HCT116 (cell line): ENCODE measurements at regions not wholly inside any gene's neighbourhood (a gene's known extent, or its start where the extent isn't known, plus 50 kb on each side); places are given as distances from the start of the nearest gene placed in this dataset.

Source experiments
- ATAC-seq: fragments of 200-7000 bp; cut with Tn5 transposase; 2 replicates; pipeline ENCODE4 v1.9.1; 2020; ENCODE audit warnings: mild to moderate bottlenecking, moderate library complexity
- BruUV-seq: library from RNA; stranded (reverse); fragments of 400-500 nt; replicated peaks from 2 replicates; lab custom pipeline; 2021; lab: Mats Ljungman, UMichigan
- CTCF ChIA-PET: fragments of 300-600 bp; sonication (Branson Sonifier 250); formaldehyde crosslinking; loops from one replicate; lab custom pipeline; 2021; ENCODE audit warnings: antibody characterized with exemption; lab: Charles Lee
- POLR2A ChIA-PET: fragments of 300-600, 350-600 bp; sonication (Branson Sonifier 250); formaldehyde crosslinking; loops from one replicate; lab custom pipeline; 2021; ENCODE audit warnings: antibody characterized with exemption; lab: Charles Lee
- RAD21 ChIA-PET, 2 experiments: fragments of 300-600 bp; sonication (Branson Sonifier 250); formaldehyde crosslinking; loops; one replicate each; lab custom pipeline; 2023; ENCODE audit warnings: low total read pairs in 2 of 2; ENCODE audit not compliant: uncharacterized antibody in 2 of 2, unreplicated experiment in 2 of 2, low non-redundant PET in 1 of 2; lab: Charles Lee
- DNase-seq: peaks from one replicate; pipeline ENCODE4 v3.0.0-alpha.2; 2010; ENCODE audit warnings: low read depth, low spot score
- H2AFZ ChIP-seq: fragments of 200-600 bp; shearing (Covaris generic), sonication (generic); 2 replicates; pipeline ENCODE4 v1.6.1; 2017; ENCODE audit warnings: low read depth, mixed run types, mixed read lengths, antibody characterized with exemption, low read length; ENCODE audit not compliant: poor library complexity, severe bottlenecking
- H3K27ac ChIP-seq: 2 replicates; pipeline ENCODE4 v1.5.1; 2012; ENCODE audit warnings: low read depth, low read length
- H3K27me3 ChIP-seq: fragments of 200-600 bp; sonication (generic); 2 replicates; pipeline ENCODE4 v1.6.1; 2016; ENCODE audit warnings: mixed run types, low read length, mixed read lengths; ENCODE audit not compliant: insufficient read depth
- H3K36me3 ChIP-seq, 2 experiments: fragments of 200-500 bp in 1 of 2; fragments of 200-600 bp in 1 of 2; sonication (Bioruptor generic) in 1 of 2; sonication (generic) in 1 of 2; 2 replicates each; pipeline versions ENCODE4 v1.5.1 to v1.6.1; 2014 to 2016; ENCODE audit warnings: low read length in 2 of 2, inconsistent platforms in 1 of 2, mixed read lengths in 1 of 2, mixed run types in 1 of 2; ENCODE audit not compliant: insufficient read depth in 2 of 2, control insufficient read depth in 1 of 2
- H3K4me1 ChIP-seq, 2 experiments: fragments of 200-600 bp in 1 of 2; sonication (generic) in 1 of 2; 2 replicates each; pipeline versions ENCODE4 v1.5.1 to v1.6.1; 2012 to 2017; ENCODE audit warnings: low read length in 2 of 2, inconsistent platforms in 1 of 2, mild to moderate bottlenecking in 1 of 2, mixed read lengths in 1 of 2, mixed run types in 1 of 2, moderate library complexity in 1 of 2; ENCODE audit not compliant: insufficient read depth in 2 of 2, control insufficient read depth in 1 of 2
- H3K4me2 ChIP-seq: fragments of 200-600 bp; sonication (generic); 2 replicates; pipeline ENCODE4 v1.6.1; 2017; ENCODE audit warnings: mixed run types, low read length, mixed read lengths
- H3K4me3 ChIP-seq, 2 experiments: fragments of 200-600 bp in 1 of 2; sonication (generic) in 1 of 2; replicated peaks in 1 of 2; 2 replicates each; pipeline ENCODE4 v1.5.1; 2011 to 2016; ENCODE audit warnings: low read length in 2 of 2, control low read depth in 1 of 2, low read depth in 1 of 2, mild to moderate bottlenecking in 1 of 2, mixed read lengths in 1 of 2, mixed run types in 1 of 2
- H3K79me2 ChIP-seq: fragments of 200-600 bp; sonication (generic); 2 replicates; pipeline ENCODE4 v1.6.1; 2017; ENCODE audit warnings: mild to moderate bottlenecking, mixed run types, low read length, moderate library complexity, mixed read lengths; ENCODE audit not compliant: insufficient read depth
- H3K9ac ChIP-seq: fragments of 200-600 bp; sonication (generic); 2 replicates; pipeline ENCODE4 v1.6.1; 2016; ENCODE audit warnings: low read length, mixed read lengths
- H3K9me2 ChIP-seq: fragments of 200-600 bp; sonication (generic), shearing (Covaris generic); 2 replicates; pipeline ENCODE4 v1.6.1; 2017; ENCODE audit warnings: mixed run types, mild to moderate bottlenecking, moderate library complexity; ENCODE audit not compliant: insufficient read depth
- H3K9me3 ChIP-seq, 2 experiments: fragments of 200-500 bp in 1 of 2; fragments of 200-600 bp in 1 of 2; sonication (Bioruptor generic) in 1 of 2; sonication (generic) in 1 of 2; 2 replicates each; pipeline ENCODE4 v1.6.1; 2014 to 2017; ENCODE audit warnings: low read length in 2 of 2, mixed read lengths in 2 of 2, inconsistent platforms in 1 of 2, low read depth in 1 of 2, mild to moderate bottlenecking in 1 of 2, mixed run types in 1 of 2, moderate library complexity in 1 of 2; ENCODE audit not compliant: control insufficient read depth in 1 of 2, insufficient read depth in 1 of 2
- H4K20me1 ChIP-seq: fragments of 200-600 bp; sonication (generic), shearing (Covaris generic); 2 replicates; pipeline ENCODE4 v1.6.1; 2017; ENCODE audit warnings: mixed run types, mild to moderate bottlenecking, moderate library complexity; ENCODE audit not compliant: insufficient read depth
- CBX3 ChIP-seq: IDR thresholded peaks from 2 replicates; pipeline ENCODE4 v1.6.1; 2012; ENCODE audit warnings: low read depth
- CTCF ChIP-seq, 3 experiments: fragments of 200-600 bp in 1 of 3; sonication (generic) in 1 of 3; IDR thresholded peaks in 2 of 3; conservative IDR thresholded peaks in 1 of 3; 2 replicates each; pipeline ENCODE4 v1.5.1; 2012 to 2017; ENCODE audit warnings: low read depth in 2 of 3, low read length in 2 of 3, antibody characterized with exemption in 1 of 3, borderline replicate concordance in 1 of 3, control low read depth in 1 of 3, mild to moderate bottlenecking in 1 of 3, mixed read lengths in 1 of 3, mixed run types in 1 of 3, moderate library complexity in 1 of 3; ENCODE audit not compliant: insufficient read depth in 1 of 3
- EGR1 ChIP-seq: IDR thresholded peaks from 2 replicates; pipeline ENCODE4 v1.6.1; 2012; ENCODE audit warnings: low read depth
- ELF1 ChIP-seq: IDR thresholded peaks from 2 replicates; pipeline ENCODE4 v1.6.1; 2012; ENCODE audit warnings: low read depth, borderline replicate concordance
- EZH2 ChIP-seq: fragments of 200-600 bp; sonication (generic); IDR thresholded peaks from 2 replicates; pipeline ENCODE4 v1.6.1; 2017; ENCODE audit warnings: antibody characterized with exemption, mixed run types
- EZH2phosphoT487 ChIP-seq: fragments of 200-600 bp; IDR thresholded peaks from 2 replicates; pipeline ENCODE4 v1.6.1; 2018; ENCODE audit warnings: antibody characterized with exemption, borderline replicate concordance
- FOSL1 ChIP-seq: IDR thresholded peaks from 2 replicates; pipeline ENCODE4 v1.6.1; 2012; ENCODE audit warnings: low read depth
- JUND ChIP-seq: IDR thresholded peaks from 2 replicates; pipeline ENCODE4 v1.6.1; 2012
- POLR2A ChIP-seq: IDR thresholded peaks from 2 replicates; pipeline ENCODE4 v1.7.0; 2011; ENCODE audit warnings: borderline replicate concordance; ENCODE audit not compliant: insufficient read depth, insufficient read length; ENCODE audit errors: extremely low read depth
- POLR2AphosphoS5 ChIP-seq: IDR thresholded peaks from 2 replicates; pipeline ENCODE4 v1.6.1; 2011; ENCODE audit warnings: mild to moderate bottlenecking, low read depth, low read length, moderate library complexity
- SIN3A ChIP-seq: IDR thresholded peaks from 2 replicates; pipeline ENCODE4 v1.6.1; 2012; ENCODE audit warnings: low read depth
- SRF ChIP-seq: IDR thresholded peaks from 2 replicates; pipeline ENCODE4 v1.6.1; 2012; ENCODE audit warnings: low read depth
- TCF7L2 ChIP-seq: IDR thresholded peaks from 2 replicates; pipeline ENCODE4 v1.7.0; 2011; ENCODE audit warnings: borderline replicate concordance, inconsistent platforms; ENCODE audit not compliant: insufficient read depth, insufficient read length; ENCODE audit errors: extremely low read depth
- YY1 ChIP-seq: IDR thresholded peaks from 2 replicates; pipeline ENCODE4 v1.6.1; 2011; ENCODE audit warnings: low read length, low read depth, moderate library complexity, mild to moderate bottlenecking; ENCODE audit not compliant: insufficient replicate concordance; ENCODE audit errors: extremely low read depth
- ZFX ChIP-seq: fragments of 450-650 bp; IDR thresholded peaks from 2 replicates; pipeline ENCODE4 v1.6.1; 2017
- ZNF274 ChIP-seq: fragments of 200-500 bp; sonication (Bioruptor generic); IDR thresholded peaks from 2 replicates; pipeline ENCODE4 v1.6.1; 2014; ENCODE audit warnings: mild to moderate bottlenecking, low read depth, low read length, inconsistent platforms
- intact Hi-C: fragments of 100-400 bp; cut with micrococcal nuclease; formaldehyde crosslinking; loops from 2 replicates; pipeline ENCODE4 v1.10.0; 2022

DNA sequence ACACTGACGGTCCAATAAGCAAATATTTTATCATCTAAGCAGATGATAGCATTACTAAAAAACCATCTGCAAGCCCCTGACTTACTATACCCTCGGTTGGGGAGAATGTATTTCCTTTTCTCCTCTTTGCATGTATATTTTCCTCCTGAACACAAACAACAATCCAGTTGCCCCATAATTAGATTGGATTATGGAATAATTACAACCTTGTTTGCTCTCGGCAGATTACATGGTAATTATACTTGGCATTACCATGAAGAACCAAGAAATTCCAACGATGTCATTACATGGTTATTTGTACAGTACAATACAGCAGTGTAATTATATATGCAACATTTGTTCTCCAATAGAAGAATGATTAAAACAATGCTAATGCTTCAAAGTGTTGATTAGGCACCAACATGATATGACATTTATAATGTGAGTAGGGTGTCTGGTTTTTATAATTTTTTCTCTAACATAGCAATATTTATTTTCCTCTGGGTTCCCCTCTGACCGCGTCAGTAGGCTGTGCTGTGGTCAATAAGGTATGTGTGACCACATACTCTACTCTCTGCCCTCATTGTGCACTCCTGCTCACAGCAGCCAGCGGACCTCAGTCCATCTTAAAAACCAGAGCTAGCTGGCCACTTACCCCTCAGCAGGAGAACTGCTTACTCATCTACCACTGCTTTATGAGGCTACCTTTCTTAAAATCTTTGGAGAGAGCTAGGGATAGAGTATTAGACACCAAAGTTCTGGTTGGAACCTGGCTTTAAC, 176.1 kb downstream of the INSIG2 start:
- ChIA-PET RAD21 (no interaction called here), POLR2A (no interaction called here)
- no peak for DNase-seq
- Histone ChIP-seq H3K4me3 (no peak overlapping the region), H3K27me3 (no peaks in the 10 kb centered on the region), H3K9me3 (no peaks in the 10 kb centered on the region), H3K79me2 (no peaks in the 10 kb centered on the region), H4K20me1 (no peaks in the 10 kb centered on the region), H3K36me3 (no peaks in the 10 kb centered on the region), H3K4me1 (no peaks in the 10 kb centered on the region)
- BruUV-seq, result no TSS peak
- no peak for TF ChIP-seq POLR2AphosphoS5
- TF ChIP-seq SIN3A, result no peak
- TF ChIP-seq CTCF (IDR thresholded peaks at IDR 0.05 in 2 of 3, conservative IDR thresholded peaks at IDR 0.05 in 1 of 3; ENCODE audit: borderline replicate concordance in 1 of 3, insufficient read depth in 1 of 3, low read depth in 2 of 3, low read length in 2 of 3), result no peak
- TF ChIP-seq ELF1, result no peak
- TF ChIP-seq, all 23 proteins: peak for 0
- ATAC-seq, result no peak
- CTCF ChIA-PET, result no interaction called here
- Histone ChIP-seq H2AFZ (no peak overlapping the region), H3K9ac (no peak overlapping the region), H3K9me2 (no peaks in the 10 kb centered on the region), H3K27ac (no peak overlapping the region), H3K4me2 (no peak overlapping the region)
- intact Hi-C loops, result no loop called here

GRCh38 chr2:118257696-118258095, 169.4 kb downstream of the INSIG2 start:
- H3K79me2 ChIP-seq, result no peaks in the 10 kb centered on the region
- no peaks in the 10 kb centered on the region for H3K4me1 ChIP-seq
- intact Hi-C loops, result no loop called here
- BruUV-seq, result no TSS peak
- CTCF ChIA-PET, result no interaction called here
- no peak overlapping the region for H3K27ac ChIP-seq
- H3K4me2 ChIP-seq, result no peak overlapping the region
- no peaks in the 10 kb centered on the region for H3K9me3 ChIP-seq
- DNase-seq (no peak), ATAC-seq (no peak)
- no peaks in the 10 kb centered on the region for H4K20me1 ChIP-seq
- H3K9ac ChIP-seq, result no peak overlapping the region
- no peak overlapping the region for H2AFZ ChIP-seq
- no peaks in the 10 kb centered on the region for H3K27me3 ChIP-seq
- RAD21 ChIA-PET, result no interaction called here
- H3K36me3 ChIP-seq, result no peaks in the 10 kb centered on the region
- H3K9me2 ChIP-seq, result no peaks in the 10 kb centered on the region
- H3K4me3 ChIP-seq, result no peak overlapping the region
- POLR2A ChIA-PET, result no interaction called here
- TF ChIP-seq FOSL1 (no peak), YY1 (no peak), JUND (no peak), TCF7L2 (no peak), EZH2phosphoT487 (no peak), POLR2A (no peak), CTCF (IDR thresholded peaks at IDR 0.05 in 2 of 3, conservative IDR thresholded peaks at IDR 0.05 in 1 of 3; ENCODE audit: borderline replicate concordance in 1 of 3, insufficient read depth in 1 of 3, low read depth in 2 of 3, low read length in 2 of 3) (no peak), ZFX (no peak), EGR1 (no peak), SRF (no peak), SIN3A (no peak), POLR2AphosphoS5 (no peak), CBX3 (no peak), ZNF274 (no peak), EZH2 (no peak)
